DND-41 (cell line): ENCODE measurements at regions not wholly inside any gene's neighbourhood (a gene's known extent, or its start where the extent isn't known, plus 50 kb on each side); places are given as distances from the start of the nearest gene placed in this dataset.

ENCODE experiments used
- CTCF ChIP-seq: IDR thresholded peaks from 2 replicates; pipeline ENCODE4 v1.5.1; 2012; ENCODE audit warnings: borderline replicate concordance, low read length, moderate library complexity, mild to moderate bottlenecking; ENCODE audit not compliant: poor library complexity, severe bottlenecking; ENCODE audit errors: extremely low read depth
- EZH2 ChIP-seq: IDR thresholded peaks from 3 replicates; pipeline ENCODE4 v1.6.1; 2012; ENCODE audit warnings: borderline replicate concordance, low read depth, mild to moderate bottlenecking, moderate library complexity, low read length, inconsistent platforms; ENCODE audit not compliant: severe bottlenecking

GRCh38 chrX:99413317-99413716 is 996.8 kb downstream of the PCDH19 start:
- TF ChIP-seq CTCF (no peak), EZH2 (no peak)
